ENCODE measurements at regions not wholly inside any gene's neighbourhood (a gene's known extent, or its start where the extent isn't known, plus 50 kb on each side); places are given as distances from the start of the nearest gene placed in this dataset.

DNA sequence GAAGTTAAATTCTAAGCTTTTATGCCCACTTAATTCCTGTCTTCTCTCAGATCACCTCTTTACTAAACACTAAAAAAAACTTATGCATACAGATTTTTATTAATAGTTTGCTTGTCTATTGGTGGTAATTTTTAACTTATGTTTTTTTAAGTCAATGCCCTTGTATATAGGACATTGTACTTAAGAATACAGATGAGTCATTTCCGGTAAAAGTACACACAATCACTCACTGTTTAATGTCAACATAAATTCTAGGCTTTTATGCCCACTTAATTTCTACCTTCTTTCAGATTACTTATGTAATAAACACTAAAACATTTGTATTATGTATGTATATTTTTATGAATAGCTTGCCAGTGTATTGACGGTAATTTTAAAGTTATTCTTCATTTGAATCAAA lies 872.8 kb upstream of the CDH9 start:
- TF ChIP-seq CTCF (IDR thresholded peaks at IDR 0.05) (no peak), POLR2A (IDR thresholded peaks at IDR 0.05) (no peak)

Data from Peyer's patch (tissue), 4 donors.